Parathyroid adenoma (tissue), 2 donors: ENCODE measurements at regions not wholly inside any gene's neighbourhood (a gene's known extent, or its start where the extent isn't known, plus 50 kb on each side); places are given as distances from the start of the nearest gene placed in this dataset.

Experiments used
- H2AFZ ChIP-seq: fragments of 300-600 bp; sonication (generic); one replicate; pipeline ENCODE4 v1.7.0; 2017; ENCODE audit warnings: antibody characterized with exemption, mild to moderate bottlenecking
- H3K27ac ChIP-seq: fragments of 300-600 bp; sonication (generic); one replicate; pipeline ENCODE4 v1.7.0; 2017
- H3K27me3 ChIP-seq: fragments of 300-600 bp; sonication (generic); one replicate; pipeline ENCODE4 v1.7.0; 2017; ENCODE audit warnings: low read length; ENCODE audit not compliant: control insufficient read depth, insufficient read depth
- H3K36me3 ChIP-seq: fragments of 300-600 bp; sonication (generic); one replicate; pipeline ENCODE4 v1.7.0; 2017; ENCODE audit warnings: low read length; ENCODE audit not compliant: control insufficient read depth, insufficient read depth
- H3K4me1 ChIP-seq: fragments of 300-600 bp; sonication (generic); one replicate; pipeline ENCODE4 v1.7.0; 2017; ENCODE audit warnings: control low read depth
- H3K4me2 ChIP-seq: fragments of 300-600 bp; sonication (generic); one replicate; pipeline ENCODE4 v1.7.0; 2017; ENCODE audit warnings: low read length
- H3K4me3 ChIP-seq: fragments of 300-600 bp; sonication (generic); one replicate; pipeline ENCODE4 v1.7.0; 2017; ENCODE audit warnings: low read depth, low read length
- H3K79me2 ChIP-seq: fragments of 300-600 bp; sonication (generic); one replicate; pipeline ENCODE4 v1.7.0; 2017; ENCODE audit warnings: control low read depth
- H3K9ac ChIP-seq: fragments of 300-600 bp; sonication (generic); one replicate; pipeline ENCODE4 v1.7.0; 2017; ENCODE audit warnings: mild to moderate bottlenecking
- H3K9me3 ChIP-seq: fragments of 300-600 bp; sonication (generic); one replicate; pipeline ENCODE4 v1.7.0; 2017; ENCODE audit warnings: low read length; ENCODE audit not compliant: control insufficient read depth
- TF ChIP-seq, protein P1 (sequence below): fragments of 300-600 bp; sonication (generic); IDR thresholded peaks from one replicate; pipeline ENCODE4 v1.7.0; 2017; ENCODE audit warnings: antibody characterized with exemption, mild to moderate bottlenecking
- donor health status: primary hyperparathyroidism.

DNA sequence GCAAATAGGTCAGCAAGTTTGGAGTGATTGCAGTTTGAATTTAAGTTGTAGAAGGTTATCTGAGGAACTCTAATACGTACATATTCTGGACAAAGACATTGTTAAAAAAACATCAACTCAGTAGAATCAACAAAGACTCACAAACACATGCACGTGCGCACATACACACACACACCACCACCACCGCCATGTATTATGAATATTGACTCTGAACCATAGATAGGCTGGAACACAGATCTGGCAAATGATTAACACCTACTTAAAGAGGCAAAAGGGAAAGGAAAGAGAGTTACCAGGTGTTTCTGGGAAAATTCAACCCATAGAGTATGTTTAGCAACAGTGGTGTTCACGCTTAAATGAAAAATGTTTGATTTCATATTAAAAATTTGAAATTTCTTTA, 334.2 kb upstream of the ALCAM start:
- Histone ChIP-seq H3K4me1 (peaks cover 5% of the 10 kb centered on the region), H3K79me2 (no peaks in the 10 kb centered on the region), H3K9ac (no peak overlapping the region), H3K4me2 (no peak overlapping the region), H3K4me3 (no peak overlapping the region), H3K9me3 (no peaks in the 10 kb centered on the region), H3K36me3 (no peaks in the 10 kb centered on the region), H2AFZ (no peak overlapping the region), H3K27ac (no peak overlapping the region), H3K27me3 (no peaks in the 10 kb centered on the region)
- TF ChIP-seq, protein P1, sequence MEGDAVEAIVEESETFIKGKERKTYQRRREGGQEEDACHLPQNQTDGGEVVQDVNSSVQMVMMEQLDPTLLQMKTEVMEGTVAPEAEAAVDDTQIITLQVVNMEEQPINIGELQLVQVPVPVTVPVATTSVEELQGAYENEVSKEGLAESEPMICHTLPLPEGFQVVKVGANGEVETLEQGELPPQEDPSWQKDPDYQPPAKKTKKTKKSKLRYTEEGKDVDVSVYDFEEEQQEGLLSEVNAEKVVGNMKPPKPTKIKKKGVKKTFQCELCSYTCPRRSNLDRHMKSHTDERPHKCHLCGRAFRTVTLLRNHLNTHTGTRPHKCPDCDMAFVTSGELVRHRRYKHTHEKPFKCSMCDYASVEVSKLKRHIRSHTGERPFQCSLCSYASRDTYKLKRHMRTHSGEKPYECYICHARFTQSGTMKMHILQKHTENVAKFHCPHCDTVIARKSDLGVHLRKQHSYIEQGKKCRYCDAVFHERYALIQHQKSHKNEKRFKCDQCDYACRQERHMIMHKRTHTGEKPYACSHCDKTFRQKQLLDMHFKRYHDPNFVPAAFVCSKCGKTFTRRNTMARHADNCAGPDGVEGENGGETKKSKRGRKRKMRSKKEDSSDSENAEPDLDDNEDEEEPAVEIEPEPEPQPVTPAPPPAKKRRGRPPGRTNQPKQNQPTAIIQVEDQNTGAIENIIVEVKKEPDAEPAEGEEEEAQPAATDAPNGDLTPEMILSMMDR = no peak

DNA sequence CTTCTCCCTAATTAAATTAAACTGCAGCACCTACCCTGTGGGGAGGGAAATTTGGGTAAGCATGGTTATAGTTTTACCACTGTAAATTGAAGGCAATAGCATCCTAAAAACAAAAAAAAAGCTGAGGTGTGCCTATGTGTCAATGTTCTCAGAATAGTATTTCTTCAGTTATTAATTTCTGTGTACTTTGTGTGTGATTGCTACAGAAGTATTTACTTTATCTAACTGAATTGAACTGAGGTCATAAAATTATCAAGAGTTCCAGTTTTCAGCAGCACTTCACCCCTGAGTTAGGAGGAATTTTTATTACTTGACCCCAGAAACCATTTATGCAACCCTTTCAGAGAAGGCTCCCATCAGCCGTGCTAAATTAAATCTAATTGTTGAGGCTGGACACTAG, 333.6 kb upstream of the ALCAM start:
- Histone ChIP-seq H3K36me3 (no peaks in the 10 kb centered on the region), H3K9ac (no peak overlapping the region), H3K4me2 (no peak overlapping the region), H3K9me3 (no peaks in the 10 kb centered on the region), H3K4me1 (peaks cover 6% of the 10 kb centered on the region), H3K27me3 (no peaks in the 10 kb centered on the region), H3K4me3 (no peak overlapping the region), H3K27ac (no peak overlapping the region), H3K79me2 (no peaks in the 10 kb centered on the region), H2AFZ (no peak overlapping the region)
- TF ChIP-seq, protein P1 = no peak

DNA sequence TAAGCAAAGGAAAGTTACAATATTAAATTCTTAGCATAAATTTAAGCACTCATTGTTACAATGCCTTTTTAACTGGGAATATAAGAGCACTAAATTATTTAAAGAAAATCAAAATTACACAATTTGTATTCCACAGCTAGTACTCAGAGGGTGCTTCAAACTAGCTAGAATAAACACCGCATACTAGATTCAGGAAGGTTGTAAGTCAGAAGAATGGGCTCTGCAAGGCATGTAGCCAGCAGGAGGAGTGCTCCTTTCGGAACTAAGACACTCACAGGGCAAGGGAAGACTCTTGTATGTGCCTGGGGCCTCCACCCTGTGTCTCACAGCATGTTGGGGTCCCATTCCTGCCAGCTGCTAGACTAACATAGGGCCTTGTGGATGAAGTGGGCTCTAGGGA, 327.7 kb upstream of the ALCAM start:
- Histone ChIP-seq H3K4me1 (peaks cover 8% of the 10 kb centered on the region), H3K27me3 (no peaks in the 10 kb centered on the region), H3K36me3 (no peaks in the 10 kb centered on the region), H3K27ac (no peak overlapping the region), H3K4me2 (no peak overlapping the region), H3K79me2 (no peaks in the 10 kb centered on the region), H3K4me3 (no peak overlapping the region), H3K9me3 (no peaks in the 10 kb centered on the region), H3K9ac (no peak overlapping the region), H2AFZ (no peak overlapping the region)
- TF ChIP-seq, protein P1 = no peak

DNA sequence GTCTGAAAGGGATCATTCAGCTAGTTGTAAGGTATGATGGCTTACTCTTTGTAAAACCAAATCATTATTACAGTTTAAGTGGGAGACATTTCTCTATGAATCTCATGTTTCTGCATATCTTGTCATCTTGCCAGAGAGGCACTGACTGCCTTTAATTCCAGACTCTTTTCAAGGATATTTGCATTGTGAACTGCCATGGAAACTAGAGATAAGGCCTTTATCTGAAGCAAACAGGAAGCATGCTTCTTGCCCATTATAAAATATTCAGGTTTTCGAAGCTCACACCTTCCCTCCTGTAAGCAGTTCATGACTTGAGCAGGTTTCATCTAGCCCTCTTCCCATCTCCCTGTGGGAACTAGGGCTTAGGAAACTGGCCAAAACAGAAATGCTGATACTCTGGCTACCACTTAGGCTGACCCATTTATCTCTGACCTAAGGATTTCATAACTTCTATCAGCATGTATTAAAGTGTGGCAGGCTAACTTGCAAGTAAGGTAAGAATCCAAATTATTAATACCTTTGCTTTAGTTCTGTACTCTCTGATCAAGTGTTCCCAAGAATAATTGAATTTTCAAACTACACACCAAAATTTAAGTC, 326.6 kb upstream of the ALCAM start:
- no peak overlapping the region for H2AFZ ChIP-seq
- H3K9me3 ChIP-seq = no peaks in the 10 kb centered on the region
- no peak overlapping the region for H3K9ac ChIP-seq
- H3K27me3 ChIP-seq = no peaks in the 10 kb centered on the region
- no peak overlapping the region for H3K4me2 ChIP-seq
- no peaks in the 10 kb centered on the region for H3K79me2 ChIP-seq
- H3K27ac ChIP-seq = no peak overlapping the region
- H3K36me3 ChIP-seq = no peaks in the 10 kb centered on the region
- TF ChIP-seq, protein P1 = no peak
- no peak overlapping the region for H3K4me3 ChIP-seq
- peaks cover 8% of the 10 kb centered on the region for H3K4me1 ChIP-seq

DNA sequence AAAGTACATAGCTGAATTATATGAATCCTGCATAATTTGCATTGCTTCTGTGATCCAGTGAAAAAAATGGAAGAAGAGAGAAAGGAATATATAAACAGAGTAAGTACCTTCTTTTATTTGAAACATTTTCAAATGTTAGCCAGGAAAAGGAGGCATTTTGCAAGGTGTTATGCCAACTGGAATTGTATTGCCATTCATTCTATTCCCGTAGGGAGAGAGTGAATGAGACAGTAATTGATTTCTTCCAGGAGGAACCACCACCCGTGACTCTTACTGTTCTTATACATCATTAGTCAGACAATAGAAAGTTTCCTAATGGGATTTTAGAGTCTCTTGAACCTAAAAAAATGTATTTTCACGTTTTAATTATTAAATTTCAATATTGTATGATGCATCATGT, 324.1 kb upstream of the ALCAM start:
- TF ChIP-seq, protein P1 = no peak
- Histone ChIP-seq H3K36me3 (no peaks in the 10 kb centered on the region), H2AFZ (no peak overlapping the region), H3K27me3 (no peaks in the 10 kb centered on the region), H3K4me1 (peaks cover 3% of the 10 kb centered on the region), H3K9me3 (no peaks in the 10 kb centered on the region), H3K9ac (no peak overlapping the region), H3K4me2 (no peak overlapping the region), H3K79me2 (no peaks in the 10 kb centered on the region), H3K27ac (no peak overlapping the region), H3K4me3 (no peak overlapping the region)
